ENCODE measurements at regions not wholly inside any gene's neighbourhood (a gene's known extent, or its start where the extent isn't known, plus 50 kb on each side); places are given as distances from the start of the nearest gene placed in this dataset.

- no peak for DNase-seq
Observed at GRCh38 chr12:110995615-110996014, 75.2 kb upstream of the MYL2 start.

GRCh38 chr12:110995016-110995415 lies 74.6 kb upstream of the MYL2 start:
- DNase-seq, result no peak

GRCh38 chr12:110993434-110993833 lies 73.1 kb upstream of the MYL2 start:
- no peak for DNase-seq

GRCh38 chr12:110992909-110993308 lies 72.5 kb upstream of the MYL2 start:
- peak; percentile 78 for DNase-seq

- no peak for DNase-seq
Observed at GRCh38 chr12:110983811-110984210, 63.4 kb upstream of the MYL2 start.

- DNase-seq, result no peak
Observed at GRCh38 chr12:110972866-110973265, 52.5 kb upstream of the MYL2 start.

GRCh38 chr12:110971936-110972335 lies 51.6 kb upstream of the MYL2 start:
- DNase-seq, result no peak

- peak; percentile 65 for DNase-seq
Observed at GRCh38 chr12:110971189-110971920, 51.0 kb upstream of the MYL2 start.

Data from islet precursor cell (in vitro differentiated cells).